SU-DHL-6 (cell line): ENCODE measurements at regions not wholly inside any gene's neighbourhood (a gene's known extent, or its start where the extent isn't known, plus 50 kb on each side); places are given as distances from the start of the nearest gene placed in this dataset.

ENCODE experiments used
- EZH2phosphoT487 ChIP-seq: fragments of 200-600 bp; sonication (generic), shearing (Covaris generic); conservative IDR thresholded peaks from 2 replicates; pipeline ENCODE4 v1.6.1; 2018; ENCODE audit warnings: mild to moderate bottlenecking, antibody characterized with exemption, low read length, moderate library complexity, mixed read lengths
- TF ChIP-seq, protein P1 (sequence below): fragments of 200-600 bp; sonication (generic); IDR thresholded peaks from one replicate; pipeline ENCODE4 v1.5.1; 2017; ENCODE audit warnings: antibody characterized with exemption, mild to moderate bottlenecking, low read length, moderate library complexity; ENCODE audit not compliant: insufficient read depth, poor library complexity, severe bottlenecking

DNA sequence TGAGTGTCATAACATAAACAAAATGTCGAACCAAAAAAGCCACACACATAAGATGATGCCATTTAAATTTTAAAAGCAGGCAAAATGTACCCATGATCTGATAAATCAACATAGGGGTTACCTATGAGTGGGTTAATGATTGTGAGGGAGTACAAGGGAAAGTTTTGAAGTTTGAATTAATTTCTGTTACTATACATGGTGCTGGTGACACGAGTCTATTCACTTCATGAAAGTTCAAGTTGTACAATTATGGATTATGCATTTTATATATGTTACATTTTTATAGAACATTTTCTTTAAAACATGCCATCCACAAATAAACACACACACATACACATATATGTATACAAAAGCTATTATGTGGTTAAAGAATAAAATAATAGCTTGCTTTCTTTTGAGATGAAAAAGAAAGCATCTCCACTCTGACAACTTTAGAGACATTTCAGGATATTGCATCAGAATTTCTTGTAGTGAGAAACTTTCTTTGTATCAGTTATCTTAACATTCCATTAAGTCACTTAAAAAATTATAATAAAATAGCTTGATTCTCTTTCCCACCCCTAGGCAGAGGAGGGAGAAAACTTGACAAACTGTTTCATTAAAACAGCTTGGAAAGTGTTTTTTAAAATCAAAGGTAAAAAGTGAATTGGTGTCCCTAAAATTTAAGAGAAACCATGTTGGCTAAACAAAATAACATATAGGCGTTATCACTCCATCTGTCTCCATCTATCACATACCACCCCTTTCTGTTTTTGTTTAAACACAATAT is 891.8 kb upstream of the NDST4 start:
- TF ChIP-seq, protein P1, sequence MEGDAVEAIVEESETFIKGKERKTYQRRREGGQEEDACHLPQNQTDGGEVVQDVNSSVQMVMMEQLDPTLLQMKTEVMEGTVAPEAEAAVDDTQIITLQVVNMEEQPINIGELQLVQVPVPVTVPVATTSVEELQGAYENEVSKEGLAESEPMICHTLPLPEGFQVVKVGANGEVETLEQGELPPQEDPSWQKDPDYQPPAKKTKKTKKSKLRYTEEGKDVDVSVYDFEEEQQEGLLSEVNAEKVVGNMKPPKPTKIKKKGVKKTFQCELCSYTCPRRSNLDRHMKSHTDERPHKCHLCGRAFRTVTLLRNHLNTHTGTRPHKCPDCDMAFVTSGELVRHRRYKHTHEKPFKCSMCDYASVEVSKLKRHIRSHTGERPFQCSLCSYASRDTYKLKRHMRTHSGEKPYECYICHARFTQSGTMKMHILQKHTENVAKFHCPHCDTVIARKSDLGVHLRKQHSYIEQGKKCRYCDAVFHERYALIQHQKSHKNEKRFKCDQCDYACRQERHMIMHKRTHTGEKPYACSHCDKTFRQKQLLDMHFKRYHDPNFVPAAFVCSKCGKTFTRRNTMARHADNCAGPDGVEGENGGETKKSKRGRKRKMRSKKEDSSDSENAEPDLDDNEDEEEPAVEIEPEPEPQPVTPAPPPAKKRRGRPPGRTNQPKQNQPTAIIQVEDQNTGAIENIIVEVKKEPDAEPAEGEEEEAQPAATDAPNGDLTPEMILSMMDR, result no peak
- TF ChIP-seq EZH2phosphoT487, result no peak
